Gastrocnemius medialis (tissue), 4 donors: ENCODE measurements at regions not wholly inside any gene's neighbourhood (a gene's known extent, or its start where the extent isn't known, plus 50 kb on each side); places are given as distances from the start of the nearest gene placed in this dataset.

Source experiments
- ATAC-seq, 2 donors: fragments of 150-250 bp; one replicate each; pipeline ENCODE4 v1.9.1; 2016
- DNase-seq, 2 donors: peaks; one replicate each; pipeline ENCODE4 v3.0.0-alpha.2; 2019
- H3K27ac ChIP-seq, 4 donors: fragments of 200-600 bp; sonication (generic); 1 replicate in 1 of 4; 2 replicates in 3 of 4; pipeline ENCODE4 v1.5.1; 2016 to 2018; ENCODE audit warnings: mild to moderate bottlenecking in 2 of 4, moderate library complexity in 1 of 4
- H3K27me3 ChIP-seq, 3 donors: fragments of 200-600 bp; sonication (generic) in 2 of 3; 1 replicate in 1 of 3; 2 replicates in 2 of 3; pipeline versions ENCODE4 v1.5.1 to v1.6.0; 2016 to 2019; ENCODE audit warnings: mild to moderate bottlenecking in 1 of 3, moderate library complexity in 1 of 3
- H3K36me3 ChIP-seq, 2 donors: fragments of 200-600 bp; sonication (generic) in 1 of 2; one replicate each; pipeline ENCODE4 v1.5.1; 2017 to 2018
- H3K4me1 ChIP-seq, 2 donors: fragments of 200-600 bp; sonication (generic) in 1 of 2; one replicate each; pipeline ENCODE4 v1.5.1; 2016 to 2017; ENCODE audit warnings: mild to moderate bottlenecking in 2 of 2
- H3K4me3 ChIP-seq, 4 donors: fragments of 200-600 bp; sonication (generic) in 3 of 4; 1 replicate in 1 of 4; 2 replicates in 3 of 4; pipeline ENCODE4 v1.5.1; 2016 to 2019; ENCODE audit warnings: mild to moderate bottlenecking in 2 of 4
- H3K9me3 ChIP-seq, 3 donors: fragments of 200-600 bp; sonication (generic) in 2 of 3; 1 replicate in 1 of 3; 2 replicates in 2 of 3; pipeline ENCODE4 v1.5.1; 2016 to 2019
- CTCF ChIP-seq, 5 experiments: fragments of 450-650 bp in 3 of 5; fragments of 200-600 bp in 2 of 5; sonication (generic) in 2 of 5; IDR thresholded peaks in 4 of 5; conservative IDR thresholded peaks in 1 of 5; 1 replicate in 4 of 5; 2 replicates in 1 of 5; pipeline ENCODE4 v1.5.1; 2016 to 2019; ENCODE audit warnings: antibody characterized with exemption in 5 of 5, mild to moderate bottlenecking in 3 of 5, moderate library complexity in 3 of 5
- POLR2A ChIP-seq, 2 donors: fragments of 450-650 bp; IDR thresholded peaks; one replicate each; pipeline ENCODE4 v1.6.1; 2017; ENCODE audit warnings: antibody characterized with exemption in 2 of 2, mild to moderate bottlenecking in 2 of 2, moderate library complexity in 2 of 2
- in situ Hi-C, 4 donors: fragments of 200-750 bp; cut with MboI; loops; one replicate each; pipeline versions ENCODE4 v1.15.0 to v1.8.0; 2017; ENCODE audit warnings: low sequenced_read_pairs in 4 of 4
- intact Hi-C: fragments of 100-400 bp; cut with DNase I; formaldehyde crosslinking; loops from one replicate; pipeline ENCODE4 v1.15.1; 2023; ENCODE audit warnings: low total_unique reads

GRCh38 chr5:79851391-79851863 is 139.6 kb downstream of the MTX3 start:
- intact Hi-C loops, result no loop called here
- in situ Hi-C loops, result no loop called here
- Histone ChIP-seq H3K27me3 (no peaks in the 10 kb centered on the region), H3K27ac (no peak overlapping the region), H3K4me1 (peaks cover 0 to 5% of the 10 kb centered on the region in 2 donors), H3K36me3 (no peaks in the 10 kb centered on the region), H3K4me3 (no peak overlapping the region), H3K9me3 (no peaks in the 10 kb centered on the region)
- TF ChIP-seq CTCF (IDR thresholded peaks at IDR 0.05 in 4 of 5, conservative IDR thresholded peaks at IDR 0.05 in 1 of 5) (no peak), POLR2A (IDR thresholded peaks at IDR 0.05) (no peak)
- ATAC-seq, result no peak
- DNase-seq, result no peak

GRCh38 chr5:79850941-79851340 is 140.1 kb downstream of the MTX3 start:
- intact Hi-C loops (no loop called here), in situ Hi-C loops (no loop called here)
- TF ChIP-seq CTCF (IDR thresholded peaks at IDR 0.05 in 4 of 5, conservative IDR thresholded peaks at IDR 0.05 in 1 of 5) (no peak), POLR2A (IDR thresholded peaks at IDR 0.05) (no peak)
- H3K27me3 ChIP-seq, result no peaks in the 10 kb centered on the region
- DNase-seq (no peak), ATAC-seq (no peak)
- no peak overlapping the region for H3K4me3 ChIP-seq
- no peaks in the 10 kb centered on the region for H3K9me3 ChIP-seq
- peaks cover 0 to 5% of the 10 kb centered on the region in 2 donors for H3K4me1 ChIP-seq
- H3K27ac ChIP-seq, result no peak overlapping the region
- no peaks in the 10 kb centered on the region for H3K36me3 ChIP-seq

GRCh38 chr5:79850316-79850822 is 140.7 kb downstream of the MTX3 start:
- intact Hi-C loops, result no loop called here
- TF ChIP-seq CTCF (IDR thresholded peaks at IDR 0.05 in 4 of 5, conservative IDR thresholded peaks at IDR 0.05 in 1 of 5) (no peak), POLR2A (IDR thresholded peaks at IDR 0.05) (no peak)
- no peaks in the 10 kb centered on the region for H3K9me3 ChIP-seq
- in situ Hi-C loops, result no loop called here
- H3K27ac ChIP-seq, result no peak overlapping the region
- ATAC-seq (no peak), DNase-seq (no peak)
- H3K4me3 ChIP-seq, result no peak overlapping the region
- peaks cover 0 to 1% of the 10 kb centered on the region in 2 donors for H3K4me1 ChIP-seq
- H3K27me3 ChIP-seq, result no peaks in the 10 kb centered on the region
- H3K36me3 ChIP-seq, result no peaks in the 10 kb centered on the region

- in situ Hi-C loops, result no loop called here
- Histone ChIP-seq H3K4me1 (no peaks in the 10 kb centered on the region), H3K27me3 (no peaks in the 10 kb centered on the region), H3K36me3 (no peaks in the 10 kb centered on the region), H3K9me3 (no peaks in the 10 kb centered on the region), H3K4me3 (no peak overlapping the region), H3K27ac (no peak overlapping the region)
- no peak for TF ChIP-seq CTCF (IDR thresholded peaks at IDR 0.05 in 4 of 5, conservative IDR thresholded peaks at IDR 0.05 in 1 of 5)
- no peak for TF ChIP-seq POLR2A (IDR thresholded peaks at IDR 0.05)
- intact Hi-C loops, result no loop called here
- no peak for DNase-seq
- no peak for ATAC-seq
Observed at GRCh38 chr5:79849486-79850315, 141.4 kb downstream of the MTX3 start.
